Stimulated activated effector memory CD8-positive, alpha-beta T cell treated with anti-CD3 and anti-CD28 coated beads, Interleukin-12 subunit alpha, Interleukin-12 subunit beta, amount 100 ng/mL, for 72 hours (primary cell): ENCODE measurements at regions not wholly inside any gene's neighbourhood (a gene's known extent, or its start where the extent isn't known, plus 50 kb on each side); places are given as distances from the start of the nearest gene placed in this dataset.

Experiments
- ATAC-seq: fragments of 150-1000 bp; cut with Tn5 transposase; 2 replicates; pipeline ENCODE4 v1.10.0; 2021
- DNase-seq, 2 donors: peaks; one replicate each; pipeline ENCODE4 v3.0.0; 2021 to 2022; ENCODE audit warnings: low spot score in 2 of 2
- H3K27ac Mint-ChIP-seq: one replicate; pipeline ENCODE4 v1.8.0; 2022; ENCODE audit warnings: mild to moderate bottlenecking, mixed read lengths
- H3K36me3 Mint-ChIP-seq: one replicate; pipeline ENCODE4 v1.8.0; 2022; ENCODE audit warnings: mild to moderate bottlenecking, mixed read lengths
- H3K4me1 Mint-ChIP-seq: one replicate; pipeline ENCODE4 v1.8.0; 2022; ENCODE audit warnings: mixed read lengths
- H3K4me3 Mint-ChIP-seq: one replicate; pipeline ENCODE4 v1.8.0; 2022; ENCODE audit warnings: mild to moderate bottlenecking, mixed read lengths
- H3K9me3 Mint-ChIP-seq: one replicate; pipeline ENCODE4 v1.8.0; 2022; ENCODE audit warnings: mixed read lengths

DNA sequence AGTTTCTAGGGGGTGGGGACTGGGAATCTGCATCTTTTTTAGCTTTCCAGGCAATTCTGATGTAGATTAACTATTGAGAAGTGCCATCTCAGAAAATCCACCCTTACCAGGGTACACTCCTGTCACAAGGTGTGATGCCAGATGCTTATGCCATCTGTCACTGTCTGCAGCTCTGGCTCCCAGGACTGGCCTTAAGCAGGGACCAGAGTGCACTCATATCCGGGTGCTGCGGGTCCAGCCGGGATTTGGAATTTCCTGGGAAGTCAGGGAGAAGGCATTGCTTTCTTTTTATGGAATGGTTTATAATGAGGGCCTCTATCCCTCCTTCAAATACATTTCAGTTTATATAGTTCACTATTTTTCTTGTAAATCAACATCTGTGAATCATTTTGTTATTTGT is 92.6 kb downstream of the TMEM174 start:
- H3K27ac Mint-ChIP-seq, result no peak overlapping the region
- DNase-seq, result no peak

DNA sequence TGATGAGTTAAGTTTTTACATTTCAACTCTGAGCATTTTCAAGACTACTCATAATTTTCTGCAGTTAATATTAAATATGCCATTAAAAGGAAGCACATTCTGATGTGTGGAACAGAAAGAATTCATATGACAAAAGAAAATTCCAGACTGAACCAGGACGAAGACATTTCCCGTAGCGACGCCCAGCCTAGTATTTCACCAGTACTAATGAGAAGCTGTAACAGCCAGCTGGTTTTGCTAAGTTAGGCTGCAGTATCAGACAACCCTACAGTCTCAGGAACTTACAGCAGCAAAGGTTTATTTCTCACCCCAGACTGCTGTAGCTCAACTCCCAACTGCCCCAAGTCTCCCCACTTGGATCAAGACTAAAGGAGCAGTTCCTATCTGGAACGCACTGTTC is 91.6 kb downstream of the TMEM174 start:
- DNase-seq (no peak), ATAC-seq (no peak)
- Mint-ChIP-seq H3K36me3 (no peaks in the 10 kb centered on the region), H3K4me3 (no peak overlapping the region), H3K27ac (no peak overlapping the region), H3K9me3 (no peaks in the 10 kb centered on the region), H3K4me1 (peaks cover 6% of the 10 kb centered on the region)

More for the DNA sequence above, 92.6 kb downstream of the TMEM174 start:
- H3K36me3 Mint-ChIP-seq, result no peaks in the 10 kb centered on the region
- no peak for ATAC-seq
- H3K4me3 Mint-ChIP-seq, result no peak overlapping the region
- peaks cover 6% of the 10 kb centered on the region for H3K4me1 Mint-ChIP-seq
- H3K9me3 Mint-ChIP-seq, result no peaks in the 10 kb centered on the region

DNA sequence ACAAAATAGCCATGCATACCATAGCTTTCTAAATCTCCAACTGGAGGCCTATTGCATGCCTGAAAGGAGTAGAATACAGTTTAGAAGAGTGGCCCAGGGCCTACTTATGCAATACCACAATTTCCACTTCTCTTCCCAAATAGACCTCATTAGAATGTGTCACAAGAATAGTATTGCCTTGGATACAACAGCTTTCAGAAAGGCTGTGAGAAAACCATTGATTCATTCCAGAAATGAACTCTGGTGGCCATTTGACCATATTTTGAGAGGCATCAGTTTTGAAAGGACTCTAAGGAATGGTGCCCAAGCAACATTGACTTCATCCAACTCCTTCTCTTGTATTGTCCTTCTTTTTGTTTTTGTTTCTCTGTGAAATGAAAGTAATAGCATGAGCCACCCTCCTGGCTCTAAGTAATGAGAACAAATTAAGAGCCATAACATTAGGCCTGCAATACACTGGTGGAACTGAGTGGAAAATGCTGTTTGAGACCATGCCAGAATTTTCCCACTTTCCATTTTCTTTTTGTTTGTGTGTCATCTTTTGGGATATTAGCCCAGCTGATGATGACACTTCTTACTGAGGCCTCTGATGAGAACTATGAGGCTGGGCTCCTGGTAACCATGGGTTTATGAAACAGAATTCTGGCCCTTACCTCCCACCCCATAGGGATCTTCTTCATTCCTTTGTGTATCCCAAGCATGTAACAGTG is 90.2 kb downstream of the TMEM174 start:
- ATAC-seq (no peak), DNase-seq (no peak)
- Mint-ChIP-seq H3K4me1 (peaks cover 6% of the 10 kb centered on the region), H3K9me3 (no peaks in the 10 kb centered on the region), H3K27ac (no peak overlapping the region), H3K4me3 (no peak overlapping the region), H3K36me3 (no peaks in the 10 kb centered on the region)

DNA sequence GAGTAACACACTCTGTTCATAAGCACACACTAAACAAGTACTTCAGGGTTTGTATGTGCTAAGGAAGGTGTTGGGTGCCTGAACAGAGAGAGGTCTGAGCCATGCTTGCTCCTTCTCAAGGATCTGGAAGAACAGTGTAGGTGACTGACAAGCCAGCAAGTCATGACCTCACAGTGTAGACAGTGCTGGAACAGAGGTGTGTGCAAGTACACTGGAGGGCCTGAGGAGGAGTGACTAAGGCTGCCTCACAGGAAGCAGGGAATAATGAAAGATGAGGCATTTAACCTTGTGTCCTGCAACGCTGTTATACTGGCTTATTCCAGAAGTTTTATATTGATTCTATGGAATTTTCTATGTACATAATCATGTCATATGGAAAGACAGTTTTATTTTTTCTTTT is 83.9 kb downstream of the TMEM174 start:
- no peak overlapping the region for H3K4me3 Mint-ChIP-seq
- ATAC-seq (no peak), DNase-seq (no peak)
- no peaks in the 10 kb centered on the region for H3K9me3 Mint-ChIP-seq
- H3K27ac Mint-ChIP-seq, result no peak overlapping the region
- H3K36me3 Mint-ChIP-seq, result no peaks in the 10 kb centered on the region
- H3K4me1 Mint-ChIP-seq, result no peaks in the 10 kb centered on the region

DNA sequence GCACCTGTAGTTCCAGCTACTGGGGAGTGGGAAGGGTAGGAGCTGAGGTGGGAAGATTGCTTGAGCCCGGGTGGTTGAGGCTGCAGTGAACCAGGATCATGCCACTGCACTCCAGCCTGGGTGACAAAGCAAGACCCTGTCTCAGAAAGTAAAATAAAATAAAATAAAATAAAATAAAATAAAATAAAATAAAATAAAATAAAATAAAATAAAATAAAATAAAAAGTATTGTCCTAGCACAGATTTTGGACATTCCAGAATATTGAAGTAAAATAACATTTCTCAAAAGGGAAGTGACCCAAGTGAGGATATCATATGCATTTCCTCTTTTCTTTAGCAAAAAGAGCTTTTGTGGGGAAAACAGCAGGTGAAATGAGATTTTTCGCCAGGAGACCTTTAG is 83.5 kb downstream of the TMEM174 start:
- Mint-ChIP-seq H3K36me3 (no peaks in the 10 kb centered on the region), H3K27ac (no peak overlapping the region), H3K9me3 (no peaks in the 10 kb centered on the region), H3K4me3 (no peak overlapping the region), H3K4me1 (no peaks in the 10 kb centered on the region)
- DNase-seq (no peak), ATAC-seq (no peak)

DNA sequence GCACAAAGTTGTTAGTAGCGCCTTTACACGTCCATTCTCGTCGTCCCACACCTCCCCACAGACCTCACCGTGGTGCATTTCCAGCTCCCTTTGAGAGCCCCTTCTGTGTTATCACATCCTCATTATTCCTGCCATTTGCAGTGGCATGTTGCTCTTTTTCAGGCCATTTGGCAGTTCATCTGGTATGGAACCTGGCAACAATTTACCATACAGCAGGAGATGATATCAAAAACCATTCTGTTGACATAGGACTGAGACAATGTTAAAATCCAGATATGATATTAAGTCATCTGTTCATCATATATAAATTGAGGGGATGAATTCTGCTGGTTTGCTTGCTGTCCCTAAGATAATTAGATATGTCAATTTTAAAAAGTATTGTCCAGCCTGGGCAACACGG is 83.0 kb downstream of the TMEM174 start:
- Mint-ChIP-seq H3K9me3 (no peaks in the 10 kb centered on the region), H3K36me3 (no peaks in the 10 kb centered on the region), H3K27ac (no peak overlapping the region), H3K4me3 (no peak overlapping the region), H3K4me1 (no peaks in the 10 kb centered on the region)
- DNase-seq (no peak), ATAC-seq (no peak)

DNA sequence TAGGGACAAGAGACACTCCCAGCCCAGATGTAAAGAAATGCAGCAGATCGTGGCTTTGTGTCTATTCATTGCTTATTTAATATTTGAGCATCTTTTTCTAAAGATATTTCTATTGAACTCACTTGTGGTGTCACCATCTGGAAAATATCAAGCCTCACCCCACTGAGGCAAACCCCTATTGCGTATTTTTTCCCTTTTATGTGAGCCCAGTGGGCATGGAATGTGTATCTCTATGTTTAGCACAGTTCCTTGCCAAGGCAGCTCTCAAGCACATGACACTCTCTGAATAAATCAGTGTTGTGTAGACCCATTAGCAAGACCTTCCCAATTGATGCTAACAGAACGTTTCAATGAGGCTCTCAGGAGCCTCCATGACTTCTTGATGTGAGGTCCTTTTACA is 81.6 kb downstream of the TMEM174 start:
- no peak overlapping the region for H3K4me3 Mint-ChIP-seq
- DNase-seq (no peak), ATAC-seq (no peak)
- H3K36me3 Mint-ChIP-seq, result no peaks in the 10 kb centered on the region
- no peaks in the 10 kb centered on the region for H3K9me3 Mint-ChIP-seq
- no peaks in the 10 kb centered on the region for H3K4me1 Mint-ChIP-seq
- no peak overlapping the region for H3K27ac Mint-ChIP-seq

DNA sequence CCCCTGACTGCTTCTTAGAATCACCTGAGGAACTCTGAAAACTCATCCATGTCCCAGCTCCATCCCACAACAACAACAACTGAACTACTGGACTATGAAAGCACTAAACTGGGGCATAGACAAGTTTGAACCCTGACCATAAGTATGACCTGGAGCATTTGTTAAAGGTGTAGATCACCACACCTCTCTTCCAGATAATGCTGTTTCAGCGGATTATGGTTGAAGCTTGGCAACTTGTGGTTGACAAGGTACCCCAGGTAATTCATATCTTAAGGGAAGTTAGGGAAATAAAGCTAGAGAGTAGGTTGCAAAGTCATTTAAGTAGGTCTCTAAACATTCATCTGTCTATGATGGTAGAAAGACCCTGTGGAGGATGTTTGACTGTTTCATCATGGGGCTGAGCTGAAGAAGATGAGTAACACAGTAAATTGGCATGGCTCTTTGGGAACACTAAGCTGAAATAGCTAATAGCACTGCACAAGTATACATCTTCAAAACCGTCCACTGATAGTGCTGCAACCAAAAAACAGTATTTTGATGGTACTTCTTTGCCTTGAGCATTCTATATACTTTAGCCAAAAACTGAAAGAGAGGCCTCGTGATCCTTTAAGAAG is 80.2 kb downstream of the TMEM174 start:
- Mint-ChIP-seq H3K9me3 (no peaks in the 10 kb centered on the region), H3K4me3 (no peak overlapping the region), H3K4me1 (no peaks in the 10 kb centered on the region), H3K36me3 (no peaks in the 10 kb centered on the region), H3K27ac (no peak overlapping the region)
- DNase-seq (no peak), ATAC-seq (no peak)

DNA sequence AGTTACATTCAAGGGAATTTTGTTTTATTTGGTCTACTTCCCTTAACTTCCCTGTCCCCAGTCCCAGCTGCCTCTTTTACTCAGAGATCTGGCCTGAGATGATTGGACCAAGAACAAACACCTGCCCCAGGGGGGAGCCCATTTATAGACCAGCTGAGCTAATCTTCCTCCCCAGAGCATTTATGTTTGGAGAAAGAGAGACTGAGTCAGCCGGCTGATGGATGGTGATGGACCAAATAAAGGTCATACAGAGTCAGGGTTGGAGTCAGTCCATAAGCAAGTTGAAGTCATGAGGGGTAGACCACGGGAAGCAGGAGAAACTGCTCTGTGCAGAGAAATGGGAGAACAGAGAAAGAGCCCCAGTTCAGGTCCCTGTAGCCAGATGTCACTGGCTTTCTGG is 77.7 kb downstream of the TMEM174 start:
- ATAC-seq, result no peak
- no peak overlapping the region for H3K27ac Mint-ChIP-seq

DNA sequence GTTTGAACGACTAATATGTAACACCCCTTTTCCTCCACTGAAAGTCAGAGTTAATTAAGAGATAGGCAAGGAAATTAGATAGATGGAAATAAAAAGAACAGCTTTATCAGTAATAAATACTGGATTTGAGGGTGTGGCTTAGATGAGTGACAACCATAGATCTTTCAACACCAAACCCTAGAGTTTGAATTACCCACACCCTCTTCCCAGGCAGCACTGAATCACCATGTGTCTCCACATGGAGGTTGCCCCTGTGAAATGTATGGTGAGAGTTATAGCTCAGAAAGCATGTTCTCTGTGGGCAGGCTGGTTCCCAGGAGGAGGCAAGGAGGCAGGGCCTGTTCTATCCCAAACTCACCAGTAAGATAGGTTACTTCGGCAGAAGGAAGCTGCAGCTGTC is 69.7 kb downstream of the TMEM174 start:
- Mint-ChIP-seq H3K27ac (no peak overlapping the region), H3K9me3 (no peaks in the 10 kb centered on the region), H3K36me3 (no peaks in the 10 kb centered on the region), H3K4me1 (no peaks in the 10 kb centered on the region), H3K4me3 (no peak overlapping the region)
- DNase-seq (no peak), ATAC-seq (no peak)

More for the DNA sequence above, 77.7 kb downstream of the TMEM174 start:
- H3K4me1 Mint-ChIP-seq, result no peaks in the 10 kb centered on the region
- H3K36me3 Mint-ChIP-seq, result no peaks in the 10 kb centered on the region
- H3K9me3 Mint-ChIP-seq, result no peaks in the 10 kb centered on the region
- DNase-seq, result peak in 1 of 2 donors; percentile 37
- no peak overlapping the region for H3K4me3 Mint-ChIP-seq

DNA sequence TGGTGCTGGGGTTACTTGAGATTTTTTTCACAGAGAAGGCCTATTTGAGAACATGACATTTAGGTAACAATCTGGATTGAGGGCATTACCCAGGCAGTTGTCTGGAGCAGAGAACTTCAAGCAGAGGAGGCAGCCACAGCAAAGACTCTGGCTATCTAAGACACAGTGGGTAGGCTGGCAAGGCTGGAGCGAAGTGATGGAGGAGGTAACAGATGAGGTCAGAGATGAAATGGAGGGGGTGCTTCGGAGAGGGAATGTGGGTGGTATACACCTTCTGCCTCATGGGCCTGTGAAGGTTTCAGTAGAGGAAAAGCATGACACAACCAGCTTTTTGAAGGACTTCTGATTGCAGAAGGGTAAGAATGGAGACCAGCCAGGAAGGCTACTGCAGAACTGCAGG is 65.9 kb downstream of the TMEM174 start:
- Mint-ChIP-seq H3K9me3 (no peaks in the 10 kb centered on the region), H3K4me3 (no peak overlapping the region), H3K4me1 (no peaks in the 10 kb centered on the region), H3K36me3 (no peaks in the 10 kb centered on the region), H3K27ac (no peak overlapping the region)
- DNase-seq, result no peak
- ATAC-seq, result no peak

DNA sequence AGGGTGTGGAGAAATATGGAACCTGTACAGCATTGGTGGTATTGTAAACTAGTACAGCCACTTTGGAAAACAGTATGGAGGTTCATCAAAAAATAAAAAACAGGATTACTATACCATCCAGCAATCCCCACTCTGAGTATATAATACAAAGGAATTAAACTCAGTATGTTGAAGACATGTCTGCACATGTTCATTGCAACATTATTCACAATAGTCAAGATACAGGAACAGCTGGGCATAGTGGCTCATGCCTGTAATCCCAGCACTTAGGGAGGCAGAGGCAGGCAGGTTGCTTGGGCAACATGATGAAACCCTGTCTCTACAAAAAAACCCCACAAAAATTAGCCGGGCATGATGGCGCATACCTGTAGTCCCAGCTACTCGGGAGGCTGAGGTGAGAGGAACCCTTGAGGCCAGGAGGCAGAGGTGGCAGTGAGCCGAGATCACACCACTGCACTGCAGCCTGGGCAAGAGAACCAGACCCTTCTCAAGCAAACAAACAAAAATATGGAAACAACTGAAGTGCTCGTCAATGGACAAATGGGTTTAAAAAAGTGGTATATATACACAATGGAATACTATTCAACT is 63.6 kb downstream of the TMEM174 start:
- Mint-ChIP-seq H3K4me3 (no peak overlapping the region), H3K4me1 (peaks cover 15% of the 10 kb centered on the region), H3K9me3 (no peaks in the 10 kb centered on the region), H3K27ac (no peak overlapping the region), H3K36me3 (no peaks in the 10 kb centered on the region)
- DNase-seq (no peak), ATAC-seq (no peak)

DNA sequence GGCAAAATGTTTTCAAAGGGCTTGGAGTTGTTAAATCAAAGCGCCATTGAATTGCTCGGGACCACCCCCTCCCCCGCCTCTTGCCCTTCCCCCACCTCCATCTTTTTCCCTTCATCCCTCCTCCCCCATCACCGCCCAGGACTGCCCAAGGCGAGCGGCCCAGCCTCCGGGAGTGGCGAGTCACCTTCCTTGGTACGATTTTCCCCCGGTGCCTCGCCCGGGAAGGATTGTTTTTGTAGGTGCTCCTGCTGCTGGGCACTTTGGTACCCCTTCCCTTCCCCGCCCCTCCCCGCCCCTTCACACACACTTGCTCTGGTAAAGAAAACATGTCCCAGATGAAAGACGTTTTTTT is 61.2 kb downstream of the TMEM174 start:
- DNase-seq (no peak), ATAC-seq (no peak)
- peak overlapping the region; percentile 63 for H3K4me3 Mint-ChIP-seq
- no peak overlapping the region for H3K27ac Mint-ChIP-seq
- peaks cover 15% of the 10 kb centered on the region for H3K4me1 Mint-ChIP-seq
- H3K36me3 Mint-ChIP-seq, result no peaks in the 10 kb centered on the region
- no peaks in the 10 kb centered on the region for H3K9me3 Mint-ChIP-seq

DNA sequence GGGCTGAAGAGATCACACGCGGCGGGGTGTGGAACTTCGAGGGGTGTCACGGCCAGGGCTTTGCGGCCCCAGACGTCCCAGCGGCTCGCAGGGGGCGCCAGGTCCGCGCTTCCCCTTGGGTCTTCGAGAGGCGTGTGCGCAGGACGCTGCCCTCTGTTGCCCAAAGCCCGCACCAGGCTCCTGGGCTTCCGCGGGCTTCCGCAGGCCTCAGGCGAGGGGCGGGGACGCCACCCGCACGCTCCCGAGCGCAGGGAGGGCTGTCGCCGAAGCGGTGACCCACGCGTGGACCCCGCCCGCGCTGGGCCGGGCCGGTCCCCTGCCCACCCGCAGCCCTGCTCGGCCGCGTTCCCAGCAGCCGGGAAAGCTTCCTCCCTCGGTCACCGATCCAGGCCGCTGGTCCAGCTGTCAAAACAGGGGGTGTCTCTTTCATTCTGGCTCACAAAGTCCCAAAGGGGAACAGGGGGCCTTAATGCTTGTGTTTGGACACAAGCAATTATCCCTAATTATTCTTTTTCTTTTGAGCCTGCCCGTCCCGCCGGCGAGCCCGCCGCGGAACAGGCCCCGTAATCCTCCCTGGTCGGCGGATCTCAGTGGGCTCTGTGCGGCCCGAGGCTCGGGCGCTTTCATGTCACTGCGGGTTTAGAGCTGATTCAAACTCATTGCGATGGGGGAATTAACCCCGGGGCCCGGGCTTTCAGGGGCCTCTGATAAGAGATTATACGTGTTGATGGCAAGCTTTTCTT is 60.6 kb downstream of the TMEM174 start:
- peak; percentile 71 for ATAC-seq
- Mint-ChIP-seq H3K27ac (no peak overlapping the region), H3K4me3 (peak overlapping the region; percentile 63), H3K4me1 (peaks cover 15% of the 10 kb centered on the region), H3K9me3 (no peaks in the 10 kb centered on the region), H3K36me3 (no peaks in the 10 kb centered on the region)
- DNase-seq, result no peak

DNA sequence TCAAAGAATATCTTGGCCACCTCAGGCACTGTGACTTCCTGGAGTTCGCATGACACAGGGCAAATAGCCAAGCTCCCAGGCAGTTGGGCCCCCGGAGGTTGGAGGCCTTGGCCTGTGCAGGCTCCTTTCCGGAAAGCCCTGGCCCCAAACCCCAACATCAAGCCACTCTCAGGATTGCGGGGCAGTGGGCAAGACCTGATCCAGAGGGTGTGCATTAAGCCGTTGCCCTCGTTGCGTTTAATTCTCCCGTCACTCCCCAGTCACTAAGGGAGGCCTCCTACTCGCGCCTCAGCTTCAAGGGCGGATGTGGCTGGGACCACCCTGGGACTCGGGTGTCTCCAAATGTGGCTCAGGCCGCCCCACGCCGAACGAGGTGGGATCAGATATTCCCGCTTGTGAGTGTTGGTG is 60.1 kb downstream of the TMEM174 start:
- peak; percentile 33 for ATAC-seq

More for the DNA sequence above, 60.1 kb downstream of the TMEM174 start:
- Mint-ChIP-seq H3K4me1 (peaks cover 15% of the 10 kb centered on the region), H3K9me3 (no peaks in the 10 kb centered on the region), H3K4me3 (peak overlapping the region; percentile 63), H3K27ac (no peak overlapping the region), H3K36me3 (no peaks in the 10 kb centered on the region)
- DNase-seq, result no peak
